ENCODE measurements at regions not wholly inside any gene's neighbourhood (a gene's known extent, or its start where the extent isn't known, plus 50 kb on each side); places are given as distances from the start of the nearest gene placed in this dataset.

DNA sequence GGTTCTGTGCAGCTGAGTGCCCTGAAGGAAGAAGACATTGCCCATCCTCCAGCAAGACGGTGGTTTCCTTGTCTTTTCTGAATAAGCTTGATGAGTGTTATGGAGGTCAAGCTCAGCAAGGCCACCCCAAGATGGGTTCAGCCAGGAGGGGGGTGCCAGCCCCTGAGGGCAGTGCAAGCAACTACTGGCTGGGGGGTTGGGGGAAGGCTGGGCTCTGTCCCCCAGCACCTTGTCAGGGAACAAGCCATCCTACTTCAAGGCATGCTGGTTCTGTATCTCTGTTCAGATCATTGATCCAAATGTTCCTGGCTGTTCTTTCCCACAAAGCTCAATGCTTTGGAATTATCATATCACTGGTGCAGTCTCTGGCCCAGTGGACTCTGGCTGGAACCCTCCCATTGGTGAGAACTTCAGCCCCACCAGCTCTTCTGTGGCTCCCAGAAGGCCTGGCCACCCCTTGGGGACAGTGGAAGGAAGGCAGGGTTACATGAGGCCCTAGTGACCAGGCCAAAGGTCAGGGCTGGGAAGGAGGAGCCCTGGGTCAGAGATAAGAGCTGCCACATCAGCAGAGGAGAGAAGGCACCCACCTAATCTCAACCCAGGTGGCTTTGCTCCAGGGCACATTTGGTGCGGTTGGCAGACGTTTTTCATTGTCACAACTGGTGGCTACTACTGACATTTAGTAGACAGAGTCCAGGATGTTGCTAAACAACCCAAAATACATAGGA, 280.2 kb downstream of the IRX2 start:
- H3K27me3 ChIP-seq (ENCODE audit: control insufficient read depth in 2 of 2, insufficient read depth in 2 of 2, low read length in 2 of 2): no peaks in the 10 kb centered on the region
- H3K4me1 ChIP-seq (ENCODE audit: control insufficient read depth in 2 of 2, insufficient read depth in 2 of 2, low read length in 2 of 2): no peaks in the 10 kb centered on the region
- H3K36me3 ChIP-seq (ENCODE audit: control insufficient read depth in 2 of 2, insufficient read depth in 2 of 2, low read length in 2 of 2): no peaks in the 10 kb centered on the region
- H3K9ac ChIP-seq (ENCODE audit: low read depth in 1 of 2, low read length in 2 of 2): no peak overlapping the region
- no peak overlapping the region for H3K27ac ChIP-seq (ENCODE audit: low read depth in 2 of 2, low read length in 2 of 2)
- no peaks in the 10 kb centered on the region for H3K9me3 ChIP-seq (ENCODE audit: control insufficient read depth in 2 of 2, low read length in 2 of 2)
- H3K4me3 ChIP-seq (ENCODE audit: low read length in 2 of 2): no peak overlapping the region

DNA sequence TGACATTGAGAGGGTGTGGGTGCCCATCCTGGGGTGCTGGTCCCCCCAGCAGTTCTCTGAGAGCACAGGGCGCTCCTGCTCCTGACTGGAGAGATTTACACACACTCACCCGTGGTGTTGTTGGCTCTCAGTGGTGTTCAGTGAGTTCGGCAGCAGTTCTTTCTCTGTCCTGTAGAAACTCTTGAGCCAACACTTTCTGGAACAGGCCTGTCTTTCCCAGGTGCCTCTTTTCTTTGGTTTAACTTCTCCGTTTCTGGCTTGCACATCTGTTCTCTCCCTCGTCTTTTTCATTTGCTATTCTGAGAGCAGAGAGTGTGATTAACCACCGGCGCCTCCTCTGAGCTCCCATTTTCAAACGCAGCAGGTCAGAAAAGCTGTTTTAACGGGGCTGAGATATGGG, 284.5 kb downstream of the IRX2 start:
- no peaks in the 10 kb centered on the region for H3K4me1 ChIP-seq (ENCODE audit: control insufficient read depth in 2 of 2, insufficient read depth in 2 of 2, low read length in 2 of 2)
- H3K27ac ChIP-seq (ENCODE audit: low read depth in 2 of 2, low read length in 2 of 2): no peak overlapping the region
- no peaks in the 10 kb centered on the region for H3K9me3 ChIP-seq (ENCODE audit: control insufficient read depth in 2 of 2, low read length in 2 of 2)
- H3K36me3 ChIP-seq (ENCODE audit: control insufficient read depth in 2 of 2, insufficient read depth in 2 of 2, low read length in 2 of 2): no peaks in the 10 kb centered on the region
- H3K9ac ChIP-seq (ENCODE audit: low read depth in 1 of 2, low read length in 2 of 2): no peak overlapping the region
- H3K27me3 ChIP-seq (ENCODE audit: control insufficient read depth in 2 of 2, insufficient read depth in 2 of 2, low read length in 2 of 2): no peaks in the 10 kb centered on the region
- no peak overlapping the region for H3K4me3 ChIP-seq (ENCODE audit: low read length in 2 of 2)

DNA sequence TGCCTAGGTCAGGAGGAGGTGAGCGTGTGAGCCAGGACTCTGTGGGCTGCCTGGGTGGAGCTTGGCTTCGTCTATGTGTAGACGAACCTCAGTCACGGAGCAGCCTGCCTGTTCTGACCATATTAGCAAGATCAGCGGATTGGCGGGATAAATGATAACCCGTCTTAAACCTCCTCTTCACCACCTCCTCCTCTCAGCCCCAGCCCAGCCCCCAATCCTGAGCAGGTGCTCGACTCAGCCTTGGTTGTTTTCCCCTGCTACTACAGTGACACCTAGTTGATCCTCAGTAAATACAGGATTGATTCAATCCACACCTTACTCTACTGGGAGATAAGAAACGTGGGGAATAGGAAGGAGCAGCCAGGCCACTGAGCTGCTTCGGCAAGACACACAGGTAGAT, 286.1 kb downstream of the IRX2 start:
- Histone ChIP-seq H3K4me3 (ENCODE audit: low read length in 2 of 2) (no peak overlapping the region), H3K9me3 (ENCODE audit: control insufficient read depth in 2 of 2, low read length in 2 of 2) (no peaks in the 10 kb centered on the region), H3K27ac (ENCODE audit: low read depth in 2 of 2, low read length in 2 of 2) (no peak overlapping the region), H3K27me3 (ENCODE audit: control insufficient read depth in 2 of 2, insufficient read depth in 2 of 2, low read length in 2 of 2) (no peaks in the 10 kb centered on the region), H3K36me3 (ENCODE audit: control insufficient read depth in 2 of 2, insufficient read depth in 2 of 2, low read length in 2 of 2) (no peaks in the 10 kb centered on the region), H3K9ac (ENCODE audit: low read depth in 1 of 2, low read length in 2 of 2) (no peak overlapping the region), H3K4me1 (ENCODE audit: control insufficient read depth in 2 of 2, insufficient read depth in 2 of 2, low read length in 2 of 2) (no peaks in the 10 kb centered on the region)

DNA sequence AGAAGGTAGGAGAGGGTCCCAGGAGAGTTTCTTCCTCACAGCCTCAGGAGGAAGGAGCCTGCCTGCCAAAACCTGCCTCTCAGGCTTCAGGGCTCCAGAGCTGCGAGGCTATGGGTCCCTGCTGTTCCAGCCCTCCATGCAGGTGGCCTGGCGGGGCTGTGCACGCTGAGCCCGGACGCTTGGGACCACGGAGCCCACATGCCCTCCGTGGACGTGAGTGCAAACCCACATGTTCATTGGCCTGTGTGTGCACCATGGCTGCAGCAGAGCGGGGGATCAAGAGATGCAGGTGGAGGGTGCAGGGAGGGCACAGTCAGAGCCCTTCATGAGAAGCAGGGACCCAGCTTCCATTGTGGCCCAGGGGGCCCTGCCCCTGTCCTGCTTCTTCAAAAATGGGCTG, 287.3 kb downstream of the IRX2 start:
- no peaks in the 10 kb centered on the region for H3K27me3 ChIP-seq (ENCODE audit: control insufficient read depth in 2 of 2, insufficient read depth in 2 of 2, low read length in 2 of 2)
- H3K27ac ChIP-seq (ENCODE audit: low read depth in 2 of 2, low read length in 2 of 2): no peak overlapping the region
- no peaks in the 10 kb centered on the region for H3K36me3 ChIP-seq (ENCODE audit: control insufficient read depth in 2 of 2, insufficient read depth in 2 of 2, low read length in 2 of 2)
- H3K9ac ChIP-seq (ENCODE audit: low read depth in 1 of 2, low read length in 2 of 2): no peak overlapping the region
- H3K4me1 ChIP-seq (ENCODE audit: control insufficient read depth in 2 of 2, insufficient read depth in 2 of 2, low read length in 2 of 2): no peaks in the 10 kb centered on the region
- peaks cover 0 to 3% of the 10 kb centered on the region in 2 donors for H3K9me3 ChIP-seq (ENCODE audit: control insufficient read depth in 2 of 2, low read length in 2 of 2)
- no peak overlapping the region for H3K4me3 ChIP-seq (ENCODE audit: low read length in 2 of 2)

DNA sequence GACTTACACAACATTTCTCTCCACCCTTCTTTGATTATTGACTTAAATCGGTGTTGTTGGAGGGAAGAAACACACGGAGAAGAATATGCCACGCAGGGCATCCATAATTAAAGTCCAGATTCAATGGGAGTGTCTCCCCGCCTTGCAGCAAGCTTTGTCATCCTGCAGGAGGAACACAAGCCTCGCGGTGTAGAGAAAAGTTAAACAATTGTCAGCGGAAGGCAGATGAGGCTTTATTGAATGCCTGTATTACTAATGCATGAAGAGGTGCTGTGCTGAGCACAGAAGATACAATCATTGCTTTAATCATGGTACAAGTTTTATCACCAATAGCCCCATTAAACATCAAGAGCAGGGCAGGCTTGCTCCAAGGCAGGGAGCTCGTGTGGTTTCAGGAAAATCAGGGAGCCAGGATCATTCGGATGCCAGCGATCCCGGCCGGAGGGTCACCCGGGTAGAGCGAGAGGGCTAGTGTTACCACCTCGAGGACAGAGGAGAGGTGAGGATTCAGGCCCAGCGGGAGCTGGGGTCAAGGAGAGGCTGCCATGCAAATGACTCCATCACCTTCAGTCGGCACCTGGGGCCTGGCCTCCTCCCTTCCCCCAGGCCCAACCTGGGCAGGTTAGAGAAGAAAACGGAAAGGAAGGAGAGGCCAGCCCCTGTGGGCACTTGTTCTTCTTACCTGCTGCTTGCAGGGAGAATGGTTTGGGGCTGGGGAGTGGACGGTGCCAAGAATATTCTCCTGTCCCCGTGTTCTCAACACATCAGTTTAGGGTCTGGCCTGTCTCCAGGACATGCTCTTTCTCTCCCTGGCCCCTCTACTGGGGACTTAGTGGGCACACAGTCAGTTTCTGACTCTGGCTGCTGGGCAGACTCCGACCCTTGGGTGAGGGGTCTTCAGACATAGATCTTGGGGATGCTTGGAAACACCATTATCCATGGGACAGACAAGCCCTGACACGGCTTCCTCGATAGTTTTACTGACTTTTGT, 289.5 kb downstream of the IRX2 start:
- H3K4me3 ChIP-seq (ENCODE audit: low read length in 2 of 2): no peak overlapping the region

DNA sequence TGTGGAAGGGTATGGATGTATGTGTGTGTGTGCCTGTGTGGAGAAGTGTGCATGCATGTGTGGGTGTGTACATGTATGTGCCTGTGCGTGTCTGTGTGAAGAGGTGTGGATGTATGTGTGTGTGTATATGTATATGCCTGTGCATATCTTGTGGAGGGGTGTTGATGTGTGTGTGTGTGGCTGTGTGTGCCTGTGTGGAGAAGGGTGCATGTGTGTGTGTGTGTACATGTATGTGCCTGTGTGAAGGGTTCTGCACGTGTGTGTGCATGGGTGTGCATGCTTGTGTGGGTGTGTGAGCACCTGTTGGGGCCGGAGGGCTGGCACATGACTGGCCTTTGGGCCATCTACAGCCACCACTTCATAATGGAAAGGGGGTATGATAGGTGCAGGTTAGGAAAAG, 291.4 kb downstream of the IRX2 start:
- H3K27ac ChIP-seq (ENCODE audit: low read depth in 2 of 2, low read length in 2 of 2): no peak overlapping the region
- no peaks in the 10 kb centered on the region for H3K27me3 ChIP-seq (ENCODE audit: control insufficient read depth in 2 of 2, insufficient read depth in 2 of 2, low read length in 2 of 2)
- H3K9me3 ChIP-seq (ENCODE audit: control insufficient read depth in 2 of 2, low read length in 2 of 2): peaks cover 0 to 3% of the 10 kb centered on the region in 2 donors
- no peak overlapping the region for H3K9ac ChIP-seq (ENCODE audit: low read depth in 1 of 2, low read length in 2 of 2)
- no peaks in the 10 kb centered on the region for H3K4me1 ChIP-seq (ENCODE audit: control insufficient read depth in 2 of 2, insufficient read depth in 2 of 2, low read length in 2 of 2)
- H3K4me3 ChIP-seq (ENCODE audit: low read length in 2 of 2): no peak overlapping the region
- H3K36me3 ChIP-seq (ENCODE audit: control insufficient read depth in 2 of 2, insufficient read depth in 2 of 2, low read length in 2 of 2): no peaks in the 10 kb centered on the region

More for the DNA sequence above, 289.5 kb downstream of the IRX2 start:
- no peaks in the 10 kb centered on the region for H3K36me3 ChIP-seq (ENCODE audit: control insufficient read depth in 2 of 2, insufficient read depth in 2 of 2, low read length in 2 of 2)
- no peaks in the 10 kb centered on the region for H3K4me1 ChIP-seq (ENCODE audit: control insufficient read depth in 2 of 2, insufficient read depth in 2 of 2, low read length in 2 of 2)
- no peaks in the 10 kb centered on the region for H3K27me3 ChIP-seq (ENCODE audit: control insufficient read depth in 2 of 2, insufficient read depth in 2 of 2, low read length in 2 of 2)
- H3K27ac ChIP-seq (ENCODE audit: low read depth in 2 of 2, low read length in 2 of 2): no peak overlapping the region
- H3K9me3 ChIP-seq (ENCODE audit: control insufficient read depth in 2 of 2, low read length in 2 of 2): peaks cover 0 to 3% of the 10 kb centered on the region in 2 donors
- no peak overlapping the region for H3K9ac ChIP-seq (ENCODE audit: low read depth in 1 of 2, low read length in 2 of 2)

DNA sequence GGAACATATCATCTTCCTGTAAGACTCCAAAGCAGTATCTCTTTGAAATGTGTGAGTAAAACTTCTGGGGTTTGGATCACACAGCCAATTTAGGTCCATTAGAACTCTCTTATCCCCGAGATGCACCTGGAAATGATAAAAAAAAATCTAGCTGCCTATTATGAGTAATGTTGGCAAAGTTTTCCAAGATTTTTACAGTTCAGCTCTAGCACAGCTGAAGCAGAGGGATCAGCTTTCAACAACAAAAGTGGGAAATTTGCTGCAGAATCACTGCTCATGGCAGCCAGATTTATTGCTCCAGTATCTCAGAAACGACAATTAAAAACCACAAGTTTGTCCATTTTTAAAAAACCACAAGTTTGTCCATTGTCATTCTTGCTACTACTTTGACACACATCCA, 292.2 kb downstream of the IRX2 start:
- no peak overlapping the region for H3K27ac ChIP-seq (ENCODE audit: low read depth in 2 of 2, low read length in 2 of 2)
- H3K9ac ChIP-seq (ENCODE audit: low read depth in 1 of 2, low read length in 2 of 2): no peak overlapping the region
- H3K4me3 ChIP-seq (ENCODE audit: low read length in 2 of 2): no peak overlapping the region
- no peaks in the 10 kb centered on the region for H3K27me3 ChIP-seq (ENCODE audit: control insufficient read depth in 2 of 2, insufficient read depth in 2 of 2, low read length in 2 of 2)
- H3K36me3 ChIP-seq (ENCODE audit: control insufficient read depth in 2 of 2, insufficient read depth in 2 of 2, low read length in 2 of 2): no peaks in the 10 kb centered on the region
- H3K9me3 ChIP-seq (ENCODE audit: control insufficient read depth in 2 of 2, low read length in 2 of 2): peaks cover 0 to 3% of the 10 kb centered on the region in 2 donors
- no peaks in the 10 kb centered on the region for H3K4me1 ChIP-seq (ENCODE audit: control insufficient read depth in 2 of 2, insufficient read depth in 2 of 2, low read length in 2 of 2)

DNA sequence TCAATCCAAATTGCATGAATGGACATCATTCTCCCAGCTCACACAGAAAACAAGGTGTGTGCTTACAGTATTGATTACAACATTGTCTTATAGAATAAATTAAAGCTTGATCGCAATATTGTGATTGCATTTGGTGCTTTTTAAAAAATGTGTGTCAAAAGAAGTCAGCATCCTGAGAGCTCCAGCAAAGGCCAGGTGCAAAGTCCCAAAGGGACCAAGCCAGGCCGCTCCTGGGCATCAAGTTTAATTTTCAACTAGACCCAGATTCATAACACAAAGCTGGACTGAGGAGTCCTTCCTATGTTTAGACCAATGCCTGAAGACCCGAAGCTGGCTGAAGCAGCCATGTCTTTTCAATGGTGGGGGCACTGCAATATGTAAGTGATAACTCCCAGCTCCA, 295.6 kb downstream of the IRX2 start:
- Histone ChIP-seq H3K27me3 (ENCODE audit: control insufficient read depth in 2 of 2, insufficient read depth in 2 of 2, low read length in 2 of 2) (no peaks in the 10 kb centered on the region), H3K36me3 (ENCODE audit: control insufficient read depth in 2 of 2, insufficient read depth in 2 of 2, low read length in 2 of 2) (no peaks in the 10 kb centered on the region), H3K4me3 (ENCODE audit: low read length in 2 of 2) (no peak overlapping the region), H3K4me1 (ENCODE audit: control insufficient read depth in 2 of 2, insufficient read depth in 2 of 2, low read length in 2 of 2) (no peaks in the 10 kb centered on the region), H3K9me3 (ENCODE audit: control insufficient read depth in 2 of 2, low read length in 2 of 2) (peaks cover 0 to 3% of the 10 kb centered on the region in 2 donors), H3K27ac (ENCODE audit: low read depth in 2 of 2, low read length in 2 of 2) (no peak overlapping the region), H3K9ac (ENCODE audit: low read depth in 1 of 2, low read length in 2 of 2) (no peak overlapping the region)

DNA sequence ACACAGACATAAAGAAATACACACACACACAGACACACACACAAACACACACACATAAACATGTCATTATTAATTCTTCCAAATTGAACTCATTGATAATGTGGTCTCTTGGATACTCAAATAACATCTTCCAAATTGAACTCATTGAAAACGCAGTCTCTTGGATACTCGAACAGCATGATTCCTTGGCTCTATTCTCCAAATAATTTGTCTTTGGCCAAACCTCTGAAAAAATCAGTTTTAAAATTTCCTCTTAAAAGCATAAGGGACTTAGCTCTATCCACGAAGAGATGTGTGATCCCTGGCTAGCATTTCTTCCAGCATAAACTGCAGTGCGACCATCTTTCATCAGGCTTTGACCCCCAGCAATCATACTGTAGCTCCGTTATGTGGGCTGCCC, 296.6 kb downstream of the IRX2 start:
- peaks cover under 1 to 6% of the 10 kb centered on the region in 2 donors for H3K9me3 ChIP-seq (ENCODE audit: control insufficient read depth in 2 of 2, low read length in 2 of 2)
- no peak overlapping the region for H3K9ac ChIP-seq (ENCODE audit: low read depth in 1 of 2, low read length in 2 of 2)
- H3K27ac ChIP-seq (ENCODE audit: low read depth in 2 of 2, low read length in 2 of 2): no peak overlapping the region
- H3K36me3 ChIP-seq (ENCODE audit: control insufficient read depth in 2 of 2, insufficient read depth in 2 of 2, low read length in 2 of 2): no peaks in the 10 kb centered on the region
- no peak overlapping the region for H3K4me3 ChIP-seq (ENCODE audit: low read length in 2 of 2)
- no peaks in the 10 kb centered on the region for H3K27me3 ChIP-seq (ENCODE audit: control insufficient read depth in 2 of 2, insufficient read depth in 2 of 2, low read length in 2 of 2)
- H3K4me1 ChIP-seq (ENCODE audit: control insufficient read depth in 2 of 2, insufficient read depth in 2 of 2, low read length in 2 of 2): no peaks in the 10 kb centered on the region

DNA sequence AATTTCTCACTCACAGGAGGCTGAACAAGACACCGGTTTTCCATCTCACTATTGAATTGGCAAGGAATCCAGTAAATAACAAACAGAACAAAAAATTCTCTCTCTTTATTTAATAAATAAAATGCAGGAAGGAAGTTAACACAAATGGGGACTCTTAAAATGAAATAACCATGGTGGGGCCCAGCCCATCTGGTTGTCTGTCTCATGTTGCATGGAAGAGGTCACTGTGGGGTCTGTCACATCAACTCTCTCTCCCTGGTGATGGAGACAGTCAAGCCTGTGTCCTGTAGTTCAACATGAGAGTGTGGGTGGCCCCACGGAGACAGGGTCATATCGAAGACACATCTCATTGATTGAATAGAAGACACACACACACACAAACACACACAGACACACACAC, 297.7 kb downstream of the IRX2 start:
- Histone ChIP-seq H3K4me1 (ENCODE audit: control insufficient read depth in 2 of 2, insufficient read depth in 2 of 2, low read length in 2 of 2) (no peaks in the 10 kb centered on the region), H3K27me3 (ENCODE audit: control insufficient read depth in 2 of 2, insufficient read depth in 2 of 2, low read length in 2 of 2) (no peaks in the 10 kb centered on the region), H3K9me3 (ENCODE audit: control insufficient read depth in 2 of 2, low read length in 2 of 2) (peaks cover 3 to 4% of the 10 kb centered on the region in 2 donors), H3K4me3 (ENCODE audit: low read length in 2 of 2) (no peak overlapping the region), H3K36me3 (ENCODE audit: control insufficient read depth in 2 of 2, insufficient read depth in 2 of 2, low read length in 2 of 2) (no peaks in the 10 kb centered on the region), H3K9ac (ENCODE audit: low read depth in 1 of 2, low read length in 2 of 2) (no peak overlapping the region), H3K27ac (ENCODE audit: low read depth in 2 of 2, low read length in 2 of 2) (no peak overlapping the region)

Measured in mucosa of rectum (tissue), 2 donors.